Endothelial cell of umbilical vein (primary cell): ENCODE measurements at regions not wholly inside any gene's neighbourhood (a gene's known extent, or its start where the extent isn't known, plus 50 kb on each side); places are given as distances from the start of the nearest gene placed in this dataset.

Experiments used
- BruUV-seq: library from RNA; stranded (reverse); fragments of 400-500 nt; replicated peaks from 2 replicates; lab custom pipeline; 2021; lab: Mats Ljungman, UMichigan
- CTCF ChIA-PET: fragments of 300-600, 350-600 bp; sonication (Branson Sonifier 250); formaldehyde crosslinking; loops from one replicate; lab custom pipeline; 2021; ENCODE audit warnings: antibody characterized with exemption, inconsistent platforms; lab: Charles Lee
- POLR2A ChIA-PET: fragments of 300-600, 350-600 bp; sonication (Branson Sonifier 250); formaldehyde crosslinking; loops from one replicate; lab custom pipeline; 2021; ENCODE audit warnings: antibody characterized with exemption, inconsistent platforms; lab: Charles Lee
- DNase-seq: peaks from one replicate; pipeline ENCODE4 v3.0.0-alpha.2; 2011; ENCODE audit warnings: low read depth, low spot score
- FAIRE-seq: peaks from 2 replicates; lab custom pipeline; 2011; peaks lifted over from hg19 to GRCh38; lab: Jason Lieb, UNC
- H2AFZ ChIP-seq: 2 replicates; pipeline ENCODE4 v1.6.0; 2012; ENCODE audit warnings: low read depth, low read length, control low read depth, inconsistent platforms
- H3K27ac ChIP-seq: 2 replicates; pipeline ENCODE4 v1.5.1; 2011; ENCODE audit warnings: low read depth, mild to moderate bottlenecking, control low read depth, low read length, moderate library complexity; ENCODE audit not compliant: insufficient read depth
- H3K27me3 ChIP-seq, 2 experiments: 2 replicates each; pipeline versions ENCODE4 v1.6.0 to v1.6.1; 2011; ENCODE audit warnings: low read length in 2 of 2, mixed read lengths in 1 of 2; ENCODE audit not compliant: control insufficient read depth in 2 of 2, insufficient read depth in 2 of 2
- H3K36me3 ChIP-seq, 2 experiments: 2 replicates in 1 of 2; 3 replicates in 1 of 2; pipeline ENCODE4 v1.5.1; 2011; ENCODE audit warnings: low read length in 2 of 2, mild to moderate bottlenecking in 1 of 2, moderate library complexity in 1 of 2; ENCODE audit not compliant: control insufficient read depth in 2 of 2, insufficient read depth in 2 of 2; ENCODE audit errors: extremely low read depth in 1 of 2
- H3K4me1 ChIP-seq: 3 replicates; pipeline ENCODE4 v1.5.1; 2011; ENCODE audit warnings: mild to moderate bottlenecking, low read length; ENCODE audit not compliant: control insufficient read depth, insufficient read depth; ENCODE audit errors: extremely low read depth
- H3K4me2 ChIP-seq: 2 replicates; pipeline ENCODE4 v1.6.1; 2011; ENCODE audit warnings: low read length, control low read depth, mixed read lengths; ENCODE audit not compliant: insufficient read depth
- H3K4me3 ChIP-seq, 3 experiments: fragments of 200-600 bp in 1 of 3; sonication (generic), shearing (Covaris generic) in 1 of 3; replicated peaks in 1 of 3; 2 replicates each; pipeline ENCODE4 v1.5.1; 2011 to 2016; ENCODE audit warnings: control low read depth in 3 of 3, low read length in 3 of 3, mild to moderate bottlenecking in 2 of 3, inconsistent platforms in 1 of 3, low read depth in 1 of 3, moderate library complexity in 1 of 3; ENCODE audit not compliant: insufficient read depth in 1 of 3
- H3K79me2 ChIP-seq: 2 replicates; pipeline ENCODE4 v1.6.0; 2012; ENCODE audit warnings: low read length, inconsistent platforms; ENCODE audit not compliant: control insufficient read depth, insufficient read depth
- H3K9ac ChIP-seq: replicated peaks from 2 replicates; pipeline ENCODE3; 2011; ENCODE audit warnings: low read length, control low read depth; ENCODE audit not compliant: insufficient read depth; ENCODE audit errors: extremely low read depth
- H3K9me1 ChIP-seq: replicated peaks from 3 replicates; pipeline ENCODE4 v1.6.0; 2011; ENCODE audit warnings: mild to moderate bottlenecking, low read length; ENCODE audit not compliant: control insufficient read depth, insufficient read depth; ENCODE audit errors: extremely low read depth
- H3K9me3 ChIP-seq: replicated peaks from 2 replicates; pipeline ENCODE4 v1.5.1; 2012; ENCODE audit warnings: low read length, inconsistent platforms; ENCODE audit not compliant: control insufficient read depth, insufficient read depth
- H4K20me1 ChIP-seq: replicated peaks from 2 replicates; pipeline ENCODE3; 2011; ENCODE audit warnings: mild to moderate bottlenecking, low read length; ENCODE audit not compliant: control insufficient read depth, insufficient read depth; ENCODE audit errors: extremely low read depth
- CTCF ChIP-seq, 2 donors: IDR thresholded peaks; 1 replicate in 1 of 2; 2 replicates in 1 of 2; pipeline ENCODE4 v1.5.1; 2011; ENCODE audit warnings: low read length in 2 of 2, mild to moderate bottlenecking in 2 of 2, moderate library complexity in 2 of 2, control low read depth in 1 of 2, inconsistent platforms in 1 of 2, low read depth in 1 of 2; ENCODE audit not compliant: insufficient read depth in 1 of 2; ENCODE audit errors: extremely low read depth in 1 of 2
- EZH2 ChIP-seq: IDR thresholded peaks from 2 replicates; pipeline ENCODE4 v1.6.1; 2012; ENCODE audit warnings: borderline replicate concordance, low read depth, mild to moderate bottlenecking, moderate library complexity, low read length, inconsistent platforms; ENCODE audit not compliant: severe bottlenecking
- FOS ChIP-seq: IDR thresholded peaks from 2 replicates; pipeline ENCODE4 v1.6.1; 2011; ENCODE audit warnings: mild to moderate bottlenecking, low read length, moderate library complexity, borderline replicate concordance; ENCODE audit not compliant: insufficient read depth
- GATA2 ChIP-seq: IDR thresholded peaks from 2 replicates; pipeline ENCODE4 v1.7.0; 2011; ENCODE audit warnings: low read depth, mild to moderate bottlenecking, moderate library complexity, mixed read lengths, low read length; ENCODE audit not compliant: insufficient read length, insufficient read depth
- JUN ChIP-seq: IDR thresholded peaks from 2 replicates; pipeline ENCODE4 v1.6.1; 2011; ENCODE audit warnings: borderline replicate concordance, low read depth; ENCODE audit not compliant: insufficient read length, insufficient read depth
- MAX ChIP-seq: IDR thresholded peaks from 2 replicates; pipeline ENCODE4 v1.6.1; 2011; ENCODE audit not compliant: insufficient read depth, insufficient read length
- MYC ChIP-seq: IDR thresholded peaks from one replicate; pipeline ENCODE4 v1.6.1; 2011; ENCODE audit warnings: mild to moderate bottlenecking, low read depth, low read length
- POLR2A ChIP-seq: IDR thresholded peaks from 2 replicates; pipeline ENCODE4 v1.6.1; 2012; ENCODE audit warnings: low read depth, mild to moderate bottlenecking, control low read depth, low read length
- POLR2AphosphoS5 ChIP-seq: IDR thresholded peaks from 2 replicates; pipeline ENCODE4 v1.6.1; 2012; ENCODE audit warnings: low read depth, mild to moderate bottlenecking, control low read depth, low read length, moderate library complexity; ENCODE audit not compliant: insufficient read depth
- dilution Hi-C: fragments of 300-500 bp; cut with MboI; formaldehyde crosslinking; loops from one replicate; pipeline ENCODE4 v1.15.0; 2019; ENCODE audit warnings: low sequenced_read_pairs; ENCODE audit not compliant: extremely low pct_ligation_motif_present
- intact Hi-C: fragments of 100-400 bp; cut with micrococcal nuclease; formaldehyde crosslinking; loops from one replicate; pipeline ENCODE4 v1.10.0; 2022

GRCh38 chr2:14951569-14952285 is 319.2 kb downstream of the LRATD1 start:
- Histone ChIP-seq H3K9ac (no peak overlapping the region), H3K4me2 (no peak overlapping the region), H3K4me1 (no peaks in the 10 kb centered on the region), H3K27me3 (no peaks in the 10 kb centered on the region), H3K36me3 (no peaks in the 10 kb centered on the region), H3K9me3 (peaks cover 2% of the 10 kb centered on the region), H2AFZ (no peak overlapping the region), H3K79me2 (no peaks in the 10 kb centered on the region), H3K9me1 (no peaks in the 10 kb centered on the region), H3K4me3 (no peak overlapping the region), H3K27ac (no peak overlapping the region), H4K20me1 (no peaks in the 10 kb centered on the region)
- ChIA-PET CTCF (no interaction called here), POLR2A (no interaction called here)
- dilution Hi-C loops (no loop called here), intact Hi-C loops (no loop called here)
- no TSS peak for BruUV-seq
- DNase-seq (no peak), FAIRE-seq (no peak)
- TF ChIP-seq CTCF (IDR thresholded peaks at IDR 0.05; ENCODE audit: extremely low read depth in 1 of 2, insufficient read depth in 1 of 2, low read depth in 1 of 2, low read length in 2 of 2) = no peak
- TF ChIP-seq POLR2A = no peak
- no peak for TF ChIP-seq FOS
- no peak for TF ChIP-seq JUN
- TF ChIP-seq EZH2 = no peak
- no peak for TF ChIP-seq MYC
- no peak for TF ChIP-seq GATA2
- no peak for TF ChIP-seq MAX
- no peak for TF ChIP-seq POLR2AphosphoS5
